Heart left ventricle (tissue), 16 donors: ENCODE measurements at regions not wholly inside any gene's neighbourhood (a gene's known extent, or its start where the extent isn't known, plus 50 kb on each side); places are given as distances from the start of the nearest gene placed in this dataset.

Experiments
- ATAC-seq, 4 donors: fragments of 200-7000 bp; cut with Tn5 transposase; one replicate each; pipeline ENCODE4 v1.9.1; 2020 to 2022; ENCODE audit warnings: moderate library complexity in 4 of 4, mild to moderate bottlenecking in 3 of 4, moderate number of reproducible peaks in 1 of 4
- DNase-seq, 5 donors: peaks; one replicate each; pipeline ENCODE4 v3.0.0-alpha.2; 2020
- H3K27ac ChIP-seq, 12 donors: fragments of 200-600 bp; sonication (generic) in 4 of 12; one replicate each; pipeline versions ENCODE4 v1.5.0 to v1.8.0; 2016 to 2022; ENCODE audit warnings: mild to moderate bottlenecking in 2 of 12
- H3K27me3 ChIP-seq, 9 donors: fragments of 200-600 bp; sonication (generic) in 2 of 9; one replicate each; pipeline versions ENCODE4 v1.5.1 to v1.8.0; 2016 to 2022; ENCODE audit warnings: mild to moderate bottlenecking in 3 of 9
- H3K36me3 ChIP-seq, 9 donors: fragments of 200-600 bp; sonication (generic) in 2 of 9; one replicate each; pipeline versions ENCODE4 v1.5.0 to v1.8.0; 2018 to 2022; ENCODE audit warnings: mild to moderate bottlenecking in 2 of 9
- H3K4me1 ChIP-seq, 12 donors: fragments of 200-600 bp; sonication (generic) in 4 of 12; one replicate each; pipeline versions ENCODE4 v1.5.0 to v1.8.0; 2016 to 2022; ENCODE audit warnings: mild to moderate bottlenecking in 3 of 12
- H3K4me3 ChIP-seq, 12 donors: fragments of 200-600 bp; sonication (generic) in 4 of 12; one replicate each; pipeline versions ENCODE4 v1.5.0 to v1.8.0; 2017 to 2022; ENCODE audit warnings: mild to moderate bottlenecking in 9 of 12, moderate library complexity in 4 of 12
- H3K9me3 ChIP-seq, 12 donors: fragments of 200-600 bp; sonication (generic) in 4 of 12; one replicate each; pipeline versions ENCODE4 v1.5.0 to v1.8.0; 2016 to 2022; ENCODE audit warnings: mild to moderate bottlenecking in 1 of 12
- CTCF ChIP-seq, 12 donors: fragments of 200-600 bp; sonication (generic) in 4 of 12; IDR thresholded peaks; one replicate each; pipeline versions ENCODE4 v1.5.0 to v1.8.0; 2018 to 2022; ENCODE audit warnings: antibody characterized with exemption in 12 of 12, mild to moderate bottlenecking in 5 of 12
- POLR2A ChIP-seq, 2 donors: fragments of 450-650 bp; IDR thresholded peaks; one replicate each; pipeline ENCODE4 v1.6.1; 2017; ENCODE audit warnings: antibody characterized with exemption in 2 of 2, mild to moderate bottlenecking in 2 of 2, moderate library complexity in 2 of 2
- WGBS, 4 donors: extraction: QIAGEN DNeasy Blood & Tissue Kit in 2 of 4; methylation state at CpG; one replicate each; pipeline versions ENCODE4 v1.1.5 to v1.1.7; 2013 to 2018; 5-methylcytosine and 5-hydroxymethylcytosine counted together
- intact Hi-C, 10 donors: fragments of 100-400 bp; cut with DNase I; formaldehyde crosslinking; loops; one replicate each; pipeline versions ENCODE4 v1.11.1 to v1.14.2; 2022
- donor health status: ischemic (EF 13 %, LVEDD 7.1; RV severe dilation, severe dysfunction).
- donor health status: healthy with polysubstance abuse.
- donor health status: DM: no; HTN: yes; CAD: no.
- donor health status: DM: no; HTN: no; CAD: no.
- donor health status: ischemic (EF 25% LVEDD 6.9; RV normal size, moderate dysfunction).
- donor health status: ischemic (EF 25% LVEDD 5.7; RV mildly dilated, moderate dysfunction).
- donor health status: healthy.
- donor health status: DM: yes; HTN: yes; CAD: no.
- donor health status: ischemic (EF 35%, LVEDD 5.7; RV mildly dilated, moderate dysfunction).
- donor health status: nonischemic (EF 11% LVEDD 7.7; RV severe dilation, severe dysfunction).
- donor health status: DM: yes; HTN: yes; CAD: no.
- donor health status: PGD.
- donor health status: ischemic (EF 29% LVEDD 5.4; RV normal size, mild dysfunction).
- donor health status: nonischemic (EF 23%, LVEDD 6.1; RV moderate dilation, normal function).

- H3K9me3 ChIP-seq, result peaks cover 0 to 18% (median 0%) of the 10 kb centered on the region in 12 donors
- no peak for DNase-seq
- no peak for TF ChIP-seq CTCF (IDR thresholded peaks at IDR 0.05)
- no peak for TF ChIP-seq POLR2A (IDR thresholded peaks at IDR 0.05)
- H3K36me3 ChIP-seq, result no peaks in the 10 kb centered on the region
- whole genome bisulfite sequencing, 4 donors, result 30 to 41% (median 34%) methylated on average over 3 of the region's 3 CpGs
- no peak overlapping the region for H3K27ac ChIP-seq
- H3K4me3 ChIP-seq, result no peak overlapping the region
- H3K4me1 ChIP-seq, result no peaks in the 10 kb centered on the region
- no peaks in the 10 kb centered on the region for H3K27me3 ChIP-seq
- ATAC-seq, result no peak
- intact Hi-C loops, result no loop called here
Observed at GRCh38 chrX:82666355-82666754, 841.7 kb upstream of the POU3F4 start.

- intact Hi-C loops, result no loop called here
- ATAC-seq, result no peak
- no peak for DNase-seq
Observed at GRCh38 chrX:82675104-82675503, 833.0 kb upstream of the POU3F4 start.

GRCh38 chrX:82676386-82676785 lies 831.7 kb upstream of the POU3F4 start:
- Histone ChIP-seq H3K27me3 (peaks cover 0 to 5% (median 0%) of the 10 kb centered on the region in 9 donors), H3K36me3 (no peaks in the 10 kb centered on the region), H3K4me3 (no peak overlapping the region), H3K9me3 (peaks cover 0 to 5% (median 0%) of the 10 kb centered on the region in 12 donors), H3K27ac (no peak overlapping the region), H3K4me1 (no peaks in the 10 kb centered on the region)
- ATAC-seq (no peak), DNase-seq (no peak)
- 40 to 56% (median 49%) methylated on average over 2 of the region's 2 CpGs for WGBS, 4 donors
- intact Hi-C loops, result no loop called here
- no peak for TF ChIP-seq POLR2A (IDR thresholded peaks at IDR 0.05)
- TF ChIP-seq CTCF (IDR thresholded peaks at IDR 0.05), result peak in 2 of 12 donors; percentile 12 to 18

More at GRCh38 chrX:82675104-82675503, 833.0 kb upstream of the POU3F4 start:
- H3K27me3 ChIP-seq, result peaks cover 0 to 5% (median 0%) of the 10 kb centered on the region in 9 donors
- peaks cover 0 to 5% (median 0%) of the 10 kb centered on the region in 12 donors for H3K9me3 ChIP-seq
- H3K27ac ChIP-seq, result no peak overlapping the region
- H3K4me3 ChIP-seq, result no peak overlapping the region
- no peaks in the 10 kb centered on the region for H3K36me3 ChIP-seq
- no peaks in the 10 kb centered on the region for H3K4me1 ChIP-seq
- TF ChIP-seq CTCF (IDR thresholded peaks at IDR 0.05), result no peak

- intact Hi-C loops, result no loop called here
Observed at GRCh38 chrX:82677286-82677685, 830.8 kb upstream of the POU3F4 start.

More at GRCh38 chrX:82677286-82677685, 830.8 kb upstream of the POU3F4 start:
- ATAC-seq, result no peak
- Histone ChIP-seq H3K27ac (no peak overlapping the region), H3K36me3 (no peaks in the 10 kb centered on the region), H3K4me3 (no peak overlapping the region), H3K9me3 (peaks cover 0 to 5% (median 0%) of the 10 kb centered on the region in 12 donors), H3K4me1 (no peaks in the 10 kb centered on the region), H3K27me3 (peaks cover 0 to 5% (median 0%) of the 10 kb centered on the region in 9 donors)
- TF ChIP-seq CTCF (IDR thresholded peaks at IDR 0.05), result no peak
- TF ChIP-seq POLR2A (IDR thresholded peaks at IDR 0.05), result no peak
- no peak for DNase-seq
- WGBS, 4 donors, result 55 to 71% (median 61%) methylated on average over 3 of the region's 3 CpGs
